ENCODE measurements at regions not wholly inside any gene's neighbourhood (a gene's known extent, or its start where the extent isn't known, plus 50 kb on each side); places are given as distances from the start of the nearest gene placed in this dataset.

DNA sequence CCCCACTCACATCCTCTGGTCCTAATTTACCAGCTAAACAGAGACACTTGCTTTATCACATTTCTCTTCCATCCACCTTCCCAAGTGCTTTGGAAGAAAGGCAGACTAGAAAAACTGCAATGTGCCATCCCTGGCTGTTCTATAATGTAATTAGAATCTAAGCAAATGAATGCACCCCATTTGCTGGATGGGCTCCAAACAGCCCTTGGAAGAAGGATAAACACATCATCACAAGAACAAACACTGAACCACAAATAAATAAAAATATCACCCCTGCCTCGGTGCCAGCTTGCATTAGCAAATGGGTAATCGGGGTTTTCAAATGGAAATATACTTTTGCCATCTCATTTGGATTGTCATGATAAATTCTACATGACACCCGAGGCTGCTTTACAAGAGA, 296.6 kb upstream of the ISX start:
- no peak overlapping the region for H3K4me3 ChIP-seq (ENCODE audit: low read depth, low read length)
- TF ChIP-seq CTCF (IDR thresholded peaks at IDR 0.05; ENCODE audit: control insufficient read depth, extremely low read depth, insufficient read depth): no peak
- DNase-seq (ENCODE audit: low read depth): peak; percentile 11

DNA sequence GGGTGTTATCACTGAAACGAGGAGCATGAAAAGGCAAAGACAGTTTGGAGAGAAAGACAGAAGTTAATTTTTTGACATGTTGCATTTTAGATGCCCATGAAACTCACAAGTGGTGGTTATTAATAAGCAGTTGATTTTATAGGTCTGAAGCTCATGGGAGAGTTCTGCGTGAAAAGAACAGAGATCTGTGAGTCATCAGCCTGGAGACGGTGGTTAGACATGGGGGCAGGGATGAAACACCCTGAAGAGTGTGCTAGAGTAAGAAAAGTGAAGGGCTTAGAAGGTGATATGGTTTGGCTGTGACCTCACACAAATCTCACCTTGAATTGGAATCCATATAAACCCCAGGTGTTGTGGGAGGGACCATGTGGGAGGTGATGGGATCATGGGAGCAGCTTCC, 289.1 kb upstream of the ISX start:
- no peak overlapping the region for H3K4me3 ChIP-seq (ENCODE audit: low read depth, low read length)
- DNase-seq (ENCODE audit: low read depth): no peak
- no peak for TF ChIP-seq CTCF (IDR thresholded peaks at IDR 0.05; ENCODE audit: control insufficient read depth, extremely low read depth, insufficient read depth)

DNA sequence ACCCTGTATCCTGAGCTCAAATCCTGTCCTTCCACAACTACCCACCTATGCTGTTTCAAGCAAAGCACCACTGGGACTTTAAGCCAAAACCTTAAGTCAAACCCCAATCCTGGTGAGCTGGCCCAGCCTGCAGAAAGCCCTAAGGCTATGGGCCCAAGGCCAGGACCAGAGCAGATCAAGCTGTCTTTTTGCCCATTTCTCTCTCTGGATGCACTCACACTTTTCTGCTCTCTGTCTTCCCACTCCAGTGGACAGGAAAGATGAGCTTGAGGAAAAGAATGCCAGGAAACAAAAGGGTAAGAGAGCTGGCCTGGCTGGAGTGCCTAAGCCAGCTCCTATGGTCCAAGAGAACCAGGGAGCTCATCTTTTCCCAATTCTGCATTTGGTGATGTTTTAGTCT, 284.3 kb upstream of the ISX start:
- TF ChIP-seq CTCF (IDR thresholded peaks at IDR 0.05; ENCODE audit: control insufficient read depth, extremely low read depth, insufficient read depth): no peak
- no peak for DNase-seq (ENCODE audit: low read depth)

DNA sequence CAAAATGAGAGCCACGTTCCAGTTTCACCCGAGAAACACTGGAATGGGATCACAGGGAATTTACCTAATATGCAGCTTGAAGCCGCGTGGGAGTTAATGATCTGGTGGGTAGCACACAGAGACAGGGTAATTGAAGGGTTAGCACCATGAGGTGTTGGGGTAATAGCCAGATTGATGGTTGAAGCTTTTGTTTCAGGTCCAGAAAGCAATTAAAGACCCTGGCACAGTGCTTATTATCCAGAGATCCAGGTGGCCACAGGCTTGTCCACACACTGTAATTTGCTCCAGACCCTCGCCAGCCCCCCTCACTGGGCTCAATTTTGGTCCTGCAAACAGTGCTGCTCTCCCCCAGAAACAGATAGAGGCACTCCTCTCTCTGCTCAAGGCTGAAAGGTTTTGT, 282.5 kb upstream of the ISX start:
- H3K4me3 ChIP-seq (ENCODE audit: low read depth, low read length): no peak overlapping the region
- TF ChIP-seq CTCF (IDR thresholded peaks at IDR 0.05; ENCODE audit: control insufficient read depth, extremely low read depth, insufficient read depth): no peak
- no peak for DNase-seq (ENCODE audit: low read depth)

More for the DNA sequence above, 284.3 kb upstream of the ISX start:
- H3K4me3 ChIP-seq (ENCODE audit: low read depth, low read length): no peak overlapping the region

- DNase-seq (ENCODE audit: low read depth): peak; percentile 36
- no peak for TF ChIP-seq CTCF (IDR thresholded peaks at IDR 0.05; ENCODE audit: control insufficient read depth, extremely low read depth, insufficient read depth)
- H3K4me3 ChIP-seq (ENCODE audit: low read depth, low read length): no peak overlapping the region
Observed at GRCh38 chr22:34784056-34784455, 281.9 kb upstream of the ISX start.

- DNase-seq (ENCODE audit: low read depth): no peak
- no peak for TF ChIP-seq CTCF (IDR thresholded peaks at IDR 0.05; ENCODE audit: control insufficient read depth, extremely low read depth, insufficient read depth)
- no peak overlapping the region for H3K4me3 ChIP-seq (ENCODE audit: low read depth, low read length)
Observed at GRCh38 chr22:34797826-34798225, 268.1 kb upstream of the ISX start.

- TF ChIP-seq CTCF (IDR thresholded peaks at IDR 0.05; ENCODE audit: control insufficient read depth, extremely low read depth, insufficient read depth): no peak
- no peak for DNase-seq (ENCODE audit: low read depth)
- H3K4me3 ChIP-seq (ENCODE audit: low read depth, low read length): no peak overlapping the region
Observed at GRCh38 chr22:34798605-34799004, 267.4 kb upstream of the ISX start.

Measured in LNCaP clone FGC (cell line).